ENCODE measurements at regions not wholly inside any gene's neighbourhood (a gene's known extent, or its start where the extent isn't known, plus 50 kb on each side); places are given as distances from the start of the nearest gene placed in this dataset.

GRCh38 chr5:12016159-12016746, 112.0 kb upstream of the CTNND2 start:
- TF ChIP-seq POLR2A (IDR thresholded peaks at IDR 0.05; ENCODE audit: low read length) (no peak), GATA1 (IDR thresholded peaks at IDR 0.05; ENCODE audit: low read depth, low read length) (no peak)
